GM19023 (cell line): ENCODE measurements at regions not wholly inside any gene's neighbourhood (a gene's known extent, or its start where the extent isn't known, plus 50 kb on each side); places are given as distances from the start of the nearest gene placed in this dataset.
"Not testable (repeated sequence)": the region's sequence is repeated elsewhere in the genome, so short reads cannot be mapped to it uniquely, and the experiment has no call there.

Experiments
- ATAC-seq: cut with Tn5 transposase; IDR thresholded peaks from one replicate; pipeline ENCODE4 v1.9.1; 2021; ENCODE audit warnings: mild to moderate bottlenecking, moderate library complexity; ENCODE audit not compliant: unreplicated experiment

- no peak for ATAC-seq
Observed at GRCh38 chr4:147139455-147140198, 194.0 kb upstream of the TTC29 start.

- no peak for ATAC-seq
Observed at GRCh38 chr4:147151763-147152162, 206.1 kb upstream of the TTC29 start.

- ATAC-seq: no peak
Observed at GRCh38 chr4:147157860-147158701, 212.4 kb upstream of the TTC29 start.

- ATAC-seq: peak; percentile 82
Observed at GRCh38 chr4:147160908-147161513, 215.3 kb upstream of the TTC29 start.

GRCh38 chr4:147163311-147163710 lies 217.6 kb upstream of the TTC29 start:
- no peak for ATAC-seq

- ATAC-seq: not testable (repeated sequence)
Observed at GRCh38 chr4:147168200-147168599, 222.5 kb upstream of the TTC29 start.

- ATAC-seq: no peak
Observed at GRCh38 chr4:147173322-147173721, 227.7 kb upstream of the TTC29 start.

- ATAC-seq: no peak
Observed at GRCh38 chr4:147173797-147174432, 228.3 kb upstream of the TTC29 start.

GRCh38 chr4:147174591-147174990 lies 228.9 kb upstream of the TTC29 start:
- ATAC-seq: no peak

GRCh38 chr4:147175460-147176025 lies 229.9 kb upstream of the TTC29 start:
- no peak for ATAC-seq

GRCh38 chr4:147182041-147182440 lies 236.4 kb upstream of the TTC29 start:
- ATAC-seq: no peak

GRCh38 chr4:147192679-147193078 lies 247.0 kb upstream of the TTC29 start:
- ATAC-seq: no peak

GRCh38 chr4:147194114-147194513 lies 248.4 kb upstream of the TTC29 start:
- ATAC-seq: no peak

- ATAC-seq: no peak
Observed at GRCh38 chr4:147194604-147195003, 248.9 kb upstream of the TTC29 start.

- ATAC-seq: no peak
Observed at GRCh38 chr4:147195386-147195785, 249.7 kb upstream of the TTC29 start.

- no peak for ATAC-seq
Observed at GRCh38 chr4:147198411-147199051, 252.9 kb upstream of the TTC29 start.

- ATAC-seq: no peak
Observed at GRCh38 chr4:147201016-147201415, 255.4 kb upstream of the TTC29 start.

- ATAC-seq: no peak
Observed at GRCh38 chr4:147206807-147207206, 261.1 kb upstream of the TTC29 start.

- no peak for ATAC-seq
Observed at GRCh38 chr4:147207911-147208310, 262.2 kb upstream of the TTC29 start.

- no peak for ATAC-seq
Observed at GRCh38 chr4:147217655-147218054, 263.2 kb upstream of the EDNRA start.
